ENCODE measurements at regions not wholly inside any gene's neighbourhood (a gene's known extent, or its start where the extent isn't known, plus 50 kb on each side); places are given as distances from the start of the nearest gene placed in this dataset.

DNA sequence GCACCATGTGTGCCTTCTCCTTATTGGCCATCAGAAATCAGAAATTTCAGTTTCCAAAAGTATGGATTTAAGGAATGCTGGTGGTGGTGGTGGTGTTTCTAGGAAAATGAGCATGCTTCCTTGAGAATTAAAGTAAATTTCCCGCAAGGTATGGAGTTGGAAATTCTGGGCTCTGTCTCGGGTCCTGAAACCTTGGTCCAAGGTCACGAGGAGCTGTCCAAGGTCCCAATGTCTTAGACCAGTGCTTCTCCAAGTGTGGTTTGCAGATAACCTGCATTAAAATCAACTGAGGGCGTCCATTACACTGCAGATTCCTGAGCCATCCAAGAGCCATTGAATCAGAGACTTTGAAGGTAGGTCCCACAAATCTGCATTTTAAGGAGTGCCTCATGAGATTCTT is 210.9 kb upstream of the PKDCC start:
- intact Hi-C loops (cut with micrococcal nuclease; ENCODE audit: unreplicated experiment), result no loop called here
- H3K27ac ChIP-seq (ENCODE audit: low read depth, low read length, poor library complexity, severe bottlenecking), result no peak overlapping the region
- H3K36me3 ChIP-seq (ENCODE audit: insufficient read depth, low read length, poor library complexity, severe bottlenecking), result no peaks in the 10 kb centered on the region
- H3K4me1 ChIP-seq (ENCODE audit: insufficient read depth, low read length, poor library complexity, severe bottlenecking), result peaks cover 4% of the 10 kb centered on the region
- H3K9me3 ChIP-seq (ENCODE audit: low read depth, low read length, poor library complexity, severe bottlenecking), result no peaks in the 10 kb centered on the region
- ChIA-PET CTCF (no interaction called here), POLR2A (ENCODE audit: low non-redundant PET) (no interaction called here)
- peak; percentile 33 for DNase-seq (ENCODE audit: low spot score)
- H3K27me3 ChIP-seq (replicated peaks; ENCODE audit: insufficient read depth, low read depth, low read length, poor library complexity), result peaks cover 51% of the 10 kb centered on the region
- H3K4me3 ChIP-seq (ENCODE audit: low read depth, low read length, poor library complexity, severe bottlenecking), result no peak overlapping the region
- TF ChIP-seq, protein P1, sequence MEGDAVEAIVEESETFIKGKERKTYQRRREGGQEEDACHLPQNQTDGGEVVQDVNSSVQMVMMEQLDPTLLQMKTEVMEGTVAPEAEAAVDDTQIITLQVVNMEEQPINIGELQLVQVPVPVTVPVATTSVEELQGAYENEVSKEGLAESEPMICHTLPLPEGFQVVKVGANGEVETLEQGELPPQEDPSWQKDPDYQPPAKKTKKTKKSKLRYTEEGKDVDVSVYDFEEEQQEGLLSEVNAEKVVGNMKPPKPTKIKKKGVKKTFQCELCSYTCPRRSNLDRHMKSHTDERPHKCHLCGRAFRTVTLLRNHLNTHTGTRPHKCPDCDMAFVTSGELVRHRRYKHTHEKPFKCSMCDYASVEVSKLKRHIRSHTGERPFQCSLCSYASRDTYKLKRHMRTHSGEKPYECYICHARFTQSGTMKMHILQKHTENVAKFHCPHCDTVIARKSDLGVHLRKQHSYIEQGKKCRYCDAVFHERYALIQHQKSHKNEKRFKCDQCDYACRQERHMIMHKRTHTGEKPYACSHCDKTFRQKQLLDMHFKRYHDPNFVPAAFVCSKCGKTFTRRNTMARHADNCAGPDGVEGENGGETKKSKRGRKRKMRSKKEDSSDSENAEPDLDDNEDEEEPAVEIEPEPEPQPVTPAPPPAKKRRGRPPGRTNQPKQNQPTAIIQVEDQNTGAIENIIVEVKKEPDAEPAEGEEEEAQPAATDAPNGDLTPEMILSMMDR (conservative IDR thresholded peaks at IDR 0.05; ENCODE audit: low read depth, low read length), result no peak
- TF ChIP-seq EZH2 (IDR thresholded peaks at IDR 0.05; ENCODE audit: borderline replicate concordance, low read depth, low read length, poor library complexity, severe bottlenecking), result no peak
- BruUV-seq (replicated peaks), result no TSS peak

DNA sequence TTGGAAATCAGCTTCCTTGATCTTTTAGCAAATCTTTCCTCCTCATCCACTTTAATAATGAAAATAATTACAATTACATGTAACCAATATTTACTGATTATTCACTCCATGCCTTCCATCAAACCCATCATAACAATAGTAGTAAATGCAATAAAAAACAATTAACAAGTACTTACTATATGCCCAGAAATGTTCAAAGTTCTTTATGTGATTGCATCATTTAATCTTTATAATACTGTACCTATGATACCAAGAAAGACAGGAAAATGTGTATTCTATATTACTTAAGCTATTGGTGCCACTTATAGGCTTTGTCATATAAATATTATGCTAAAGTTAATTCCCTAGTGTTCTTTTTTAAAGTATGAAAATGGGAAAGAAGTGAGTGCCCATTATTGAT is 210.2 kb upstream of the PKDCC start:
- Histone ChIP-seq H3K4me3 (ENCODE audit: low read depth, low read length, poor library complexity, severe bottlenecking) (no peak overlapping the region), H3K27ac (ENCODE audit: low read depth, low read length, poor library complexity, severe bottlenecking) (no peak overlapping the region), H3K36me3 (ENCODE audit: insufficient read depth, low read length, poor library complexity, severe bottlenecking) (no peaks in the 10 kb centered on the region), H3K4me1 (ENCODE audit: insufficient read depth, low read length, poor library complexity, severe bottlenecking) (peaks cover 4% of the 10 kb centered on the region), H3K27me3 (replicated peaks; ENCODE audit: insufficient read depth, low read depth, low read length, poor library complexity) (peaks cover 46% of the 10 kb centered on the region), H3K9me3 (ENCODE audit: low read depth, low read length, poor library complexity, severe bottlenecking) (no peaks in the 10 kb centered on the region)
- no TSS peak for BruUV-seq (replicated peaks)
- no peak for DNase-seq (ENCODE audit: low spot score)
- intact Hi-C loops (cut with micrococcal nuclease; ENCODE audit: unreplicated experiment), result no loop called here
- TF ChIP-seq EZH2 (IDR thresholded peaks at IDR 0.05; ENCODE audit: borderline replicate concordance, low read depth, low read length, poor library complexity, severe bottlenecking), result no peak
- TF ChIP-seq, protein P1 (conservative IDR thresholded peaks at IDR 0.05; ENCODE audit: low read depth, low read length), result no peak
- ChIA-PET CTCF (no interaction called here), POLR2A (ENCODE audit: low non-redundant PET) (interaction anchor here (0.6 kb wide), 1 partner anchor 824 kb away, joined by 21 read pairs; no protein-coding TSS in a partner anchor)

DNA sequence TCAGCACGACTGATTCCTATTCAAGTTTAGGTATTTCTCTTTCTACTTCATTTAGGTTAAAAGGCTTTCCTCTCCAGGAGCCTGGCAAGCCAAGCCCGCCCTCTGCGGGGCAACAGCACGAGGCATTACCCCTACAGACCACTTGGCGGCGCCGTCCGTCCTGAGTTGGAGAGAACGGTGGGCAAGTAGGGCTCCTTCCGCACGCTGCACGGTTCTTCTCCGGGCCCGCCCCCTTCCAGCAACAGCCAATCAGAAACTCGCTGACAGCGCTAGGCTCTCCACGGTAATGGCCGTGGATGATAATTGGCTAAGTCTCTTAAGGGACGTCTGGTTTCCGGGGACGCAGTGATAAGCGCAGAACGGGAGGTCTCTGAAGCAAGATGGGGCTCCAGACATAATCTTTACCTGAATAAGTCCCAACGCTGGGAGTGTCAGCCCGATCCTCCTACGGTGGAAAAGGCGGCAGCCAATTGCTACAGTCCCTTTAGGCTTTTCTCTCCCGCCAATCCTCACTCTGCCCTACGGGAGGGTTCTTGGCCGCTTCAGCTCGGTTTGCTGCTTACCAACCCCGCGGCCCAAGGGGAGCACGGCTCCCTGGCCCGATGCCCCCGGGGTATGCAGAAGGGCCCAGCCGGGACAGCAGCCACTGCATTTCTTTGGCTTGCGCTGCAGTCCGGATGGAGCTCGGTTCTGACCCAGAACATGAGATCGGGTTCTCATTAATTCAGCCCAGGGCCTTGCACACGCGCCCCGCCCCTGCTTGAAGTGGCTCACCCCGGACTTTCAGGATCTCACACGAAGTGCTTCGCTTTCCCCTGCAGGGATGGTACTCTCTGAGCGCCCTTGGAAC is 206.9 kb upstream of the PKDCC start:
- peak overlapping the region; percentile 71 for H3K4me3 ChIP-seq (ENCODE audit: low read depth, low read length, poor library complexity, severe bottlenecking)
- peak; percentile 99 for DNase-seq (ENCODE audit: low spot score)
- H3K27me3 ChIP-seq (replicated peaks; ENCODE audit: insufficient read depth, low read depth, low read length, poor library complexity), result peaks cover 33% of the 10 kb centered on the region
- no peaks in the 10 kb centered on the region for H3K9me3 ChIP-seq (ENCODE audit: low read depth, low read length, poor library complexity, severe bottlenecking)
- intact Hi-C loops (cut with micrococcal nuclease; ENCODE audit: unreplicated experiment), result no loop called here
- CTCF ChIA-PET, result interaction anchor here (0.6 to 1.0 kb wide), 3 partner anchors 11 to 97 kb away, joined by 3 to 6 read pairs (median 3); no protein-coding TSS in a partner anchor
- POLR2A ChIA-PET (ENCODE audit: low non-redundant PET), result no interaction called here
- H3K27ac ChIP-seq (ENCODE audit: low read depth, low read length, poor library complexity, severe bottlenecking), result peak overlapping the region; percentile 65
- no TSS peak for BruUV-seq (replicated peaks)
- peaks cover 4% of the 10 kb centered on the region for H3K4me1 ChIP-seq (ENCODE audit: insufficient read depth, low read length, poor library complexity, severe bottlenecking)
- TF ChIP-seq EZH2 (IDR thresholded peaks at IDR 0.05; ENCODE audit: borderline replicate concordance, low read depth, low read length, poor library complexity, severe bottlenecking), result no peak
- TF ChIP-seq, protein P1 (conservative IDR thresholded peaks at IDR 0.05; ENCODE audit: low read depth, low read length), result peak; percentile 100
- H3K36me3 ChIP-seq (ENCODE audit: insufficient read depth, low read length, poor library complexity, severe bottlenecking), result no peaks in the 10 kb centered on the region

Data from A673 (cell line).